GM18502 (cell line): ENCODE measurements at regions not wholly inside any gene's neighbourhood (a gene's known extent, or its start where the extent isn't known, plus 50 kb on each side); places are given as distances from the start of the nearest gene placed in this dataset.

Source experiments
- ATAC-seq: cut with Tn5 transposase; IDR thresholded peaks from one replicate; pipeline ENCODE4 v1.9.1; 2021; ENCODE audit warnings: mild to moderate bottlenecking; ENCODE audit not compliant: unreplicated experiment, poor library complexity

GRCh38 chr4:175871774-175872405, 59.8 kb upstream of the GPM6A start:
- no peak for ATAC-seq

- ATAC-seq: no peak
Observed at GRCh38 chr4:175873707-175874106, 61.6 kb upstream of the GPM6A start.

- ATAC-seq: no peak
Observed at GRCh38 chr4:175874306-175874705, 62.2 kb upstream of the GPM6A start.

DNA sequence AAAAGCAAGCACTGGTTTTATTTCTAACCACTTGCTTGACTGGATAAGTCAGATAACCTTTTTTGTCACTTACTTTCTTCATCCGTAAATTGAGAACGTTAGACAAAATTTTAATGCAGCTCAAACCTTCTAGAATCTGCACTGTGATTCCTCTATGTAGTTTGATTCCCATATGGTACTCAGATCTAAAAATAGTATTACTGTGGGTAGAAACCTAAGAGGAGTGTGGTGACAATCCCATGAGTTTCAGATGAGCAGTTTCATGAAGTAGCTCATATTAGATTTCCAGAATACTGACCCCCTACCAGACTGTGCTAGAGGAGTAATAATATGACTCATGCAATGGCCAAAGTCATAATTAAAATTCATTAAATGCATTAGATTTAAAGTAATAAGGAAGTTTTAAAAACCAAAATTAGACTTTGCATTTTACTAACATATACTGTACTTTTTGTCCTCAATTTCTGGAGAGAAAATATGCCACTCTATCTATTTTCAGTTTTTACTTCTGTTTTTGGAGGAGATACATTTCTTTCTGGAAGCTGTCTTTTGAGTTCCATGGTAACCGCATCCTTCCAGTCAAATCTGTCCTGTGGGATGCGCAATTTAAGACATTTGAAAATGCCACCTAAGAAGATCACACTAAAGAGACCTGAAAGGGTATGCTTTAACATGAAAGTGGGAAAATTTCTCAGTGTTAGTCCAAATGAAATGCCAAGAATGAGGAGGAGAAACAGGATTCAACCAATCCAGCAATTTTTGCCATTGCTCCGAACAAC, 64.1 kb upstream of the GPM6A start:
- ATAC-seq: no peak

GRCh38 chr4:175882891-175883290, 70.8 kb upstream of the GPM6A start:
- ATAC-seq: no peak

DNA sequence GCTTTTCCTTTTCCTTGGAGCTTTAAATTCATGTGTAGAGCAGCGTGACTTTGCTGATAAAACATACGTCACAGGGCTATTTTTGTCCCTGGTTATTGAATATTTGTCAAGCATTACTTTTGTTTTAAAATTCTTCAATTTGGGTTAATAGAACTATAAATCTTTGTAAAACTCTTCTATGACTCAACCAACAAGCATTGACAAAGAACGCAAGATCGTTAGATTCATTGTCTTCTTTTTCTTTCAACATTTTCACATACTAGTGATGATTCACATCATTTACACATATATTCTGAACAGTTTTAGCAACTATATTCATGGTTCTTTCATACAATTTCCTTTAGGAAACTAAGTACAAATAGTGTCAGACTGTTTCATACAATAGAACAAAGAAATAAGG, 72.0 kb upstream of the GPM6A start:
- no peak for ATAC-seq

GRCh38 chr4:175891231-175891630, 79.2 kb upstream of the GPM6A start:
- ATAC-seq: no peak

DNA sequence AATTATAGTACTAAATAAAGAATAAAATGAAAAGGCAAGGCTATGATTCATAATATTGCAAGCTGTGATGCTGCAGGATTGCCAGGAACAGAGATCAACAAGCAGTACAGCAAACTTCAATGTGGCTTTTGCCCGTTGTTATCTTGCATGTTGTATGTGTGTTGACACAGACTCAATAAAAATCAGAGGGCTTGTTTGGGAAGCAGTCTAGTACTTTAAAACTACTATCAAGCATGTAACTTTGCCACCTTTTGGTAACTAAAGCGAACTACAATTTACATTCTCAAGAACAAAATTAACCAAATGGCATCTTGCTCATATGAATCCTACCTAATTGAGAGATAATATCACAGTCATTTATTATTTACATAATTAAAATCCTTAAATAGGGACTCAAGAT, 79.8 kb upstream of the GPM6A start:
- no peak for ATAC-seq

DNA sequence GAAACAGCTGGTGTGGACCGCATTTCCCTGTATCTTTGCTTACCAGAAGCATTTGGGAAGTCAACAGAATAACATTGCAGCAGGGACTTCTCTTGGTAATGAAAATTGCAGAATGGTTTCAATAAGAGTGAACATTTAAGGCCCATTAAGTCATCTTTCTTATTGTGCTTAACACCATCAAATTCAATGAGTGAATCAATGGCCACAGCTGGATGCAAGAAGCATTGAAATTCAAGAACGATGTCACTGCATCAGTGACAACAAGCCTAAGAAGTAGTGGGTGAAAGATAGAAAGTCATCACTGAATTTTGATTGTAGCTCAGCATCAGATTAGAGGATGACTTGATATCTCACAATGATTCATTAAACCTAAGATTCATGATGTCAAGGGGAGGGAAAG, 93.9 kb upstream of the GPM6A start:
- ATAC-seq: no peak

GRCh38 chr4:175906384-175906783, 94.3 kb upstream of the GPM6A start:
- no peak for ATAC-seq

- ATAC-seq: no peak
Observed at GRCh38 chr4:175910700-175911099, 98.6 kb upstream of the GPM6A start.

DNA sequence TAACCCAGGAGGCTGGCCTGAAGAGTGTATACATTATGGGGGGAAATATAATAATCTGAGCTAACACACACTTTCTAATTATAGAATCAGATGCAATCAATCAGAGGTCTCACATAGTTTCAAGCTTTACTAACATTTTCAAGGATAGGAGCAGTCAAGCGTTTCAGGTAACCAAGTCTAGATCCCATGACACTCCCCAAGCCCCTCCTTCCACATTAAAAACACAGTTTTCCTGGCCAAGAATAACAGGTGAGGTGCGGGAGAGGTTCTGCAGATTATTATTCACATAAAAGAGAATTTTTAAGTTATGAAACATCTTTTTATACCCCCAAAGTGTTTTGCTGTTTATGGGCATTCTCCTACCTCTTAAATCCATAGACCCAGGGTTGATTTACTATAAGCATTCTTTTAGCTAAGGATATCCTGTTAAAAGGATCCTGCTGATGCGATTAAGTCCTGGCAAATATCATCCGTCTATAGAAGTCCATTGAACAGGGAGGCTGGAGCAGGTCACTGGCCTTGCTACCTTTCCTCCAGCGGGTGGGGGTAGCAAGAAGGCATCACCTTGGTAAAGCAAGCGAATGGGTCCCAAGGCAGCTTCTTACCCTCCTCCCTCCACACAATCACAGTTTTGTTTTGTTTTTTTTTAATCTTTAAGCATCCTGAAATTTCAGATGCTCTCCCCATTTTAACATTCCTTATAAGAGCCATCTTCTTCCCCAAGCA, 104.7 kb upstream of the GPM6A start:
- no peak for ATAC-seq

- ATAC-seq: peak; percentile 67
Observed at GRCh38 chr4:175927121-175927520, 115.1 kb upstream of the GPM6A start.

DNA sequence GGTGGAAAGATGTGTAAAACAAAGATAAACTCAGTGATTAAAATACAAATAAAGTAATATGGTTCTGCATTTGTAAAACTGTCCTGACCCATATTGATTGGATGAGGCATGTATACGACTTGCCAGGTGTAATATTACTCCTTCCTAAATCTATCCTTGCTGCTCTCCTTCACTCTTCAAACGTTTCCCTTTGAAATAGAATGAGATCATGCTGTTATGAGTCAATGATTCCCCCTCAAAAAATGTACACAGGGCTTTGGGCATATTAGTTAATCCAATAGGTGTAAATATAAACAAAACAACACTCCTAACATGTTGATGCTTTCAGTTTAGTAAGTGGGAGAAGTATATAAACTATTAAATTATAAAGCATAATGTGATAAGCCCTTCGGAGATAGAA, 117.4 kb upstream of the GPM6A start:
- ATAC-seq: no peak

GRCh38 chr4:175929932-175930331, 117.9 kb upstream of the GPM6A start:
- ATAC-seq: no peak

DNA sequence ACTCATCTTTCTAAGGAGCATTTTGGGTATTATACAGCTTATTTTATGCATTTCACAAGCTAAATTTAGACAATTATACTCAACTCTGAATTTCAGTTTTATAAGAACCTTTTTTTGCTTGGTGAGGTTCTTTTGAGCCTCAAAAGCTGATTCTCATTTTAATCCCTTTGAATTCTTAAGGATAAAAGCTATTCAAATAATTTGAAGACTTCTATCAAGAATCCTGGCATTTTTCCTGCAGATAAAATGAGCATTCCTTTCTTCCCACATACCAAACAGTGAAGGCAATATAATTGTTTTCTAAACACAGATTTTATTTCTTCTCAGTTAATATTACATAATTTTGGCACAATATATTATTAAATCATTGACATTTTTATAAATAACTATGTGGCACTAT, 118.4 kb upstream of the GPM6A start:
- no peak for ATAC-seq

- no peak for ATAC-seq
Observed at GRCh38 chr4:175932116-175932515, 120.1 kb upstream of the GPM6A start.

GRCh38 chr4:175934506-175934905, 122.4 kb upstream of the GPM6A start:
- ATAC-seq: no peak

DNA sequence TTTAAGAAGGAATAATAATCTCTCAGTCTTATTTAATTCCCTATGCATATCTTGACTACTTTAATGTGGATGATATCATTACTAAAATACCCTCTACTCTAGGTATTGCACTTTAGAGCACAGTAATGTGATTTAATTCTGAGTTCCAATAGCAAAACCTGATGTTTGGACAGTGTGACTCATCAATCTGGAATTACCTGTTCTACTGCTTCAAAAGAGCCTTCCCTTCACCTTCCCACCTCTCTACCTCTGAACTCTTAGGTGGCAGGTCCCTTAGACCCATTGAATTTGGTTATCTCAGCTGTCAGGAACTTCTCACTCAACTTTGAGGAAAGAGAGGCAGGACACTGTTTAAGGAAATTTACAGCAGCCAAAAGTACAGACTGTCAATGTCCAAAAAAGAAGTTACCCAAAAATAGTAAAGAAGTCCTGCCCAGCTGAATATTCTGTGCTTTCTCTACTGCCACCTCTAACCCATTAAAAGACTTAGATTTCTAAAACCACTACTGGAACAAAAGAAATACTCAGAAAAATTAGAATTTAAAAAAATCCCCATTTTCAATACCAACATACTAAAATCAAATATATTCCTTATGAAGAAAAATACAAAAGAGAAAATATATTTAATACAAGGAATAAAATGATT, 123.1 kb upstream of the GPM6A start:
- no peak for ATAC-seq

- ATAC-seq: no peak
Observed at GRCh38 chr4:175944126-175944910, 121.3 kb upstream of the WDR17 start.
